ENCODE measurements at regions not wholly inside any gene's neighbourhood (a gene's known extent, or its start where the extent isn't known, plus 50 kb on each side); places are given as distances from the start of the nearest gene placed in this dataset.

DNA sequence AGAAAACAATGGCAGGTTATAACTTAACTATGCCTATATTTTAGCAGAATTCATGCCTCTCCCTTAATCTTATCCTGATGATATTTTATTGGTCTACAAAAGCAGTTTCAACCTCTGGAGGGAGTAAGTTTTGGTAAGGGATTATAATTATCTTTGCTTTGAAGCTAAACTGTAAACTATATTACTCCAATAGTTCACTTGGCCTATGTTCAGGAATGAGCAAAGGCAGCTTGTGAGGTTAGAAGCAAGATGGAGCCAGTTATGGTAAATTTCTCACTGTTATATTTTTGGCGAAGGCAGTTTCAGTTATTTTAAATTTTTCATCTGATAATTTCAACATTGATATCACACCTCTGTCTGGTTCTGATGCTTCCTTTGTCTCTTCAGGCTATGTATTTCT is 192.5 kb upstream of the RGPD4 start:
- TF ChIP-seq CTCF (IDR thresholded peaks at IDR 0.05; ENCODE audit: control insufficient read depth, insufficient read depth, low read depth, low read length, missing control alignments), result no peak
- DNase-seq (ENCODE audit: low read depth), result no peak

GRCh38 chr2:107635883-107636282 is 190.8 kb upstream of the RGPD4 start:
- H3K4me3 ChIP-seq (ENCODE audit: control insufficient read depth, low read depth, low read length), result no peak overlapping the region
- DNase-seq (ENCODE audit: low read depth), result no peak
- TF ChIP-seq CTCF (IDR thresholded peaks at IDR 0.05; ENCODE audit: control insufficient read depth, insufficient read depth, low read depth, low read length, missing control alignments), result no peak

More for the DNA sequence above, 192.5 kb upstream of the RGPD4 start:
- no peak overlapping the region for H3K4me3 ChIP-seq (ENCODE audit: control insufficient read depth, low read depth, low read length)

- no peak for DNase-seq (ENCODE audit: low read depth)
- no peak overlapping the region for H3K4me3 ChIP-seq (ENCODE audit: control insufficient read depth, low read depth, low read length)
- TF ChIP-seq CTCF (IDR thresholded peaks at IDR 0.05; ENCODE audit: control insufficient read depth, insufficient read depth, low read depth, low read length, missing control alignments), result no peak
Measured at GRCh38 chr2:107645586-107645985, 181.1 kb upstream of the RGPD4 start.

- no peak for DNase-seq (ENCODE audit: low read depth)
- no peak overlapping the region for H3K4me3 ChIP-seq (ENCODE audit: control insufficient read depth, low read depth, low read length)
- no peak for TF ChIP-seq CTCF (IDR thresholded peaks at IDR 0.05; ENCODE audit: control insufficient read depth, insufficient read depth, low read depth, low read length, missing control alignments)
Measured at GRCh38 chr2:107648781-107649404, 177.8 kb upstream of the RGPD4 start.

- no peak for DNase-seq (ENCODE audit: low read depth)
- no peak for TF ChIP-seq CTCF (IDR thresholded peaks at IDR 0.05; ENCODE audit: control insufficient read depth, insufficient read depth, low read depth, low read length, missing control alignments)
- H3K4me3 ChIP-seq (ENCODE audit: control insufficient read depth, low read depth, low read length), result no peak overlapping the region
Measured at GRCh38 chr2:107657049-107657448, 169.6 kb upstream of the RGPD4 start.

GRCh38 chr2:107663632-107664031 is 163.1 kb upstream of the RGPD4 start:
- H3K4me3 ChIP-seq (ENCODE audit: control insufficient read depth, low read depth, low read length), result no peak overlapping the region
- no peak for TF ChIP-seq CTCF (IDR thresholded peaks at IDR 0.05; ENCODE audit: control insufficient read depth, insufficient read depth, low read depth, low read length, missing control alignments)
- no peak for DNase-seq (ENCODE audit: low read depth)

GRCh38 chr2:107669335-107669734 is 157.4 kb upstream of the RGPD4 start:
- peak; percentile 30 for TF ChIP-seq CTCF (IDR thresholded peaks at IDR 0.05; ENCODE audit: control insufficient read depth, insufficient read depth, low read depth, low read length, missing control alignments)
- no peak for DNase-seq (ENCODE audit: low read depth)

More at GRCh38 chr2:107669335-107669734, 157.4 kb upstream of the RGPD4 start:
- H3K4me3 ChIP-seq (ENCODE audit: control insufficient read depth, low read depth, low read length), result no peak overlapping the region

All from AG09309 (cell line).